T-helper 9 cell (primary cell): ENCODE measurements at regions not wholly inside any gene's neighbourhood (a gene's known extent, or its start where the extent isn't known, plus 50 kb on each side); places are given as distances from the start of the nearest gene placed in this dataset.
"Not testable (repeated sequence)": the region's sequence is repeated elsewhere in the genome, so short reads cannot be mapped to it uniquely, and the experiment has no call there.

Experiments used
- DNase-seq: peaks from one replicate; pipeline ENCODE4 v3.0.0-alpha.2; 2020

GRCh38 chr15:19987389-19988048, 554.1 kb downstream of the GOLGA6L6 start:
- DNase-seq, result no peak

GRCh38 chr15:19984101-19984500, 557.5 kb downstream of the GOLGA6L6 start:
- DNase-seq, result no peak

- no peak for DNase-seq
These were observed 566.6 kb downstream of the GOLGA6L6 start for GRCh38 chr15:19974998-19975397.

- DNase-seq, result no peak
These were observed 567.9 kb downstream of the GOLGA6L6 start for GRCh38 chr15:19973718-19974117.

GRCh38 chr15:19972582-19972981, 569.0 kb downstream of the GOLGA6L6 start:
- not testable (repeated sequence) for DNase-seq

GRCh38 chr15:19965574-19965973, 576.0 kb downstream of the GOLGA6L6 start:
- not testable (repeated sequence) for DNase-seq

- not testable (repeated sequence) for DNase-seq
These were observed 577.1 kb downstream of the GOLGA6L6 start for GRCh38 chr15:19964480-19964879.

GRCh38 chr15:19956124-19956796, 585.3 kb downstream of the GOLGA6L6 start:
- DNase-seq, result no peak

GRCh38 chr15:19944261-19944888, 597.2 kb downstream of the GOLGA6L6 start:
- no peak for DNase-seq

- no peak for DNase-seq
These were observed 598.1 kb downstream of the GOLGA6L6 start for GRCh38 chr15:19943515-19943914.

- not testable (repeated sequence) for DNase-seq
These were observed 638.3 kb downstream of the GOLGA6L6 start for GRCh38 chr15:19903281-19903680.

GRCh38 chr15:19902388-19902787, 639.2 kb downstream of the GOLGA6L6 start:
- DNase-seq, result not testable (repeated sequence)

GRCh38 chr15:19901414-19901813, 640.2 kb downstream of the GOLGA6L6 start:
- not testable (repeated sequence) for DNase-seq

GRCh38 chr15:19899021-19899824, 642.4 kb downstream of the GOLGA6L6 start:
- DNase-seq, result no peak

GRCh38 chr15:19888811-19889210, 652.8 kb downstream of the GOLGA6L6 start:
- DNase-seq, result not testable (repeated sequence)

- not testable (repeated sequence) for DNase-seq
These were observed 697.5 kb downstream of the GOLGA6L6 start for GRCh38 chr15:19844061-19844460.
